GM13977 (cell line): ENCODE measurements at regions not wholly inside any gene's neighbourhood (a gene's known extent, or its start where the extent isn't known, plus 50 kb on each side); places are given as distances from the start of the nearest gene placed in this dataset.

Experiments
- DNase-seq: peaks from one replicate; pipeline ENCODE4 v3.0.0; 2012; ENCODE audit warnings: low spot score
- in situ Hi-C: fragments of 300-500 bp; cut with MboI; formaldehyde crosslinking; loops from one replicate; pipeline ENCODE4 v1.12.0; 2022; ENCODE audit warnings: low sequenced_read_pairs, low pct_unique_long_range_greater_than_20kb, mixed read lengths, inconsistent platforms; ENCODE audit not compliant: unreplicated experiment
- TF ChIP-seq, protein P1 (sequence below): IDR thresholded peaks from 2 replicates; pipeline ENCODE4 v1.5.1; 2012; ENCODE audit warnings: mild to moderate bottlenecking, control low read depth; ENCODE audit not compliant: insufficient read depth; ENCODE audit errors: extremely low read depth, missing control alignments

DNA sequence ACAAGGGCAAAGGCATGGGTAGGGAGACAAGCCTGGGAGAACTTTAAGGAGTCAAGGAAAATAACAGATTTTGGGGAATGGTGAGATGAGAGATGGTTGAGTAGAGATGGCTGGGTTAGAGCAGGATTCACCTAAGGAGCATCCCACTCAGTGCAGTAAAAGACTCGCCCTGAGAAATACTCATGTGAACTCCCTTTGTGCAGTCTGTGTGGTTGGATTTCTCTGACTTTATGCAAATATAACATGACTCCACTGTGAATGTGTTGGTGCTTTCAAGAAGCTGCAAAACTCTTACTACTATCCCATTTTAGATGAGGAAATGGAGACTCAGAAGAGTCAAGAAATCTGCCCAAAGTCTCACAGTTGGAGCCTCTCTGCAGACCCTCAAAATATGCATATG, 129.8 kb upstream of the LIMCH1 start:
- no peak for DNase-seq
- TF ChIP-seq, protein P1, sequence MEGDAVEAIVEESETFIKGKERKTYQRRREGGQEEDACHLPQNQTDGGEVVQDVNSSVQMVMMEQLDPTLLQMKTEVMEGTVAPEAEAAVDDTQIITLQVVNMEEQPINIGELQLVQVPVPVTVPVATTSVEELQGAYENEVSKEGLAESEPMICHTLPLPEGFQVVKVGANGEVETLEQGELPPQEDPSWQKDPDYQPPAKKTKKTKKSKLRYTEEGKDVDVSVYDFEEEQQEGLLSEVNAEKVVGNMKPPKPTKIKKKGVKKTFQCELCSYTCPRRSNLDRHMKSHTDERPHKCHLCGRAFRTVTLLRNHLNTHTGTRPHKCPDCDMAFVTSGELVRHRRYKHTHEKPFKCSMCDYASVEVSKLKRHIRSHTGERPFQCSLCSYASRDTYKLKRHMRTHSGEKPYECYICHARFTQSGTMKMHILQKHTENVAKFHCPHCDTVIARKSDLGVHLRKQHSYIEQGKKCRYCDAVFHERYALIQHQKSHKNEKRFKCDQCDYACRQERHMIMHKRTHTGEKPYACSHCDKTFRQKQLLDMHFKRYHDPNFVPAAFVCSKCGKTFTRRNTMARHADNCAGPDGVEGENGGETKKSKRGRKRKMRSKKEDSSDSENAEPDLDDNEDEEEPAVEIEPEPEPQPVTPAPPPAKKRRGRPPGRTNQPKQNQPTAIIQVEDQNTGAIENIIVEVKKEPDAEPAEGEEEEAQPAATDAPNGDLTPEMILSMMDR = no peak
- in situ Hi-C loops = no loop called here

DNA sequence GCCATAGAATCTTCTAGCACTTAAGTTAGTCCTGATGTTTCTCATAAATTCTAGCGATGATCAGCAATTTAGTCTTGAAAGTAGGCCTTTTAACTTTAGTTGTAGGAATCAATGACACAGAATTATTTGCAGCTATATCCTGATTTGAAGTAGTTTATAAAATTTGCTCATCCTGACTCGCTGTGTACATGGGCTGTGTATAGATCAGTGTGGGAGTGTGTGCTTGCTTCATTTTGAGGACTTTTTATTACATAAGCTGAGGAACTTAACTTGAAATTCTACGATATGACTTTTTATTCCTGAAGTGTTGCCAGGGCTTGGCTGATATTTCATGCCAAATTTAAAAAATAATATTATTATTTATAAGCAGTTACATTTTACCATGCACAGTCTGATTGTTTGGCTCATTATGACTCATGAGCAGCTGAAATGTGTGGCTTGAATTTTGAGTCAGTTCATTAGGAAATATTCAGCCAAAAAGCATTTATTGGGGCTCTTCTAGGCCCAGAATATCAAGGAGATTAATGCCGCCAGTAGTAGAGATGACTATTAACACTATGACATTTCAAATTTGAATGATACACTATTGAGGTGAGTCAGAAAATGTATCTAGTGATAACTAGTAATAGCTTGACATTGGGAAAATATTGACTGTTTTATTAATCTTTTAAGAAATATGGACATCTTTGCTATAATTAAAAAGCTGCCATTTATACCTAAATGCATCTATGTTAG, 128.9 kb upstream of the LIMCH1 start:
- no peak for DNase-seq
- in situ Hi-C loops = no loop called here
- TF ChIP-seq, protein P1 = no peak

DNA sequence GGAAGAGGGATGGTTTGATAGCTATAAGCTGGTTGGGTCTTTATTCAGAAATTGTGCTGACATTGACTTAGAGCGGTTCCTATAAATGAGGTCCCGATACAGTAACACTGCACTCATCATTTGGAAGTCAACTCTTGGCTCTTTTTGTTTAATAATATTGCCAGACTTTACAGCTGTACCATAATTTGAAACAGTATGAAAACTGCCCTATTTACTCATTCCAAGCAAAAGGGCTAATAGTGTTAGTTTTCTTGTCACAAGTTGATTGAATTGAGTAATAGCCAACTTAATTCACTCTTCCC, 128.4 kb upstream of the LIMCH1 start:
- TF ChIP-seq, protein P1 = no peak
- no peak for DNase-seq
- in situ Hi-C loops = no loop called here

DNA sequence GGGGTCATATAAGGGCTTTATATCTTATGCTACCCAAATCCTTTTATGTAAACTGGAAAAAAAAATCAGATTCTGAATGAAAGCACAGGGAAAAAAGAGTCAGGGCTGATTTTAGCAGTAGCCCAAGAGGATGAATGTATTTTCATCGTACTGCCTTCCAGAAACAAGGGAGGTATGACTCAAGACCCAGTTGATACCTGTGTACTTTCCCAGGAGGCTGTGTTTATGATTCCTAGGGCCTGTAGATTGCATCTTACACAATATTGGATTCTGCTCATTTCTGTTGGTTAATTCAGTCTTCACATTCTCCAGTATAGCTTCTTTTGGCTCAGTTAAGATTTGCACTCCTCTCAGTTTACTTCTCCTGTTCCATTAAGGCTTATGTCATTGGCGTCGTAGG, 127.9 kb upstream of the LIMCH1 start:
- in situ Hi-C loops = no loop called here
- TF ChIP-seq, protein P1 = no peak
- no peak for DNase-seq

DNA sequence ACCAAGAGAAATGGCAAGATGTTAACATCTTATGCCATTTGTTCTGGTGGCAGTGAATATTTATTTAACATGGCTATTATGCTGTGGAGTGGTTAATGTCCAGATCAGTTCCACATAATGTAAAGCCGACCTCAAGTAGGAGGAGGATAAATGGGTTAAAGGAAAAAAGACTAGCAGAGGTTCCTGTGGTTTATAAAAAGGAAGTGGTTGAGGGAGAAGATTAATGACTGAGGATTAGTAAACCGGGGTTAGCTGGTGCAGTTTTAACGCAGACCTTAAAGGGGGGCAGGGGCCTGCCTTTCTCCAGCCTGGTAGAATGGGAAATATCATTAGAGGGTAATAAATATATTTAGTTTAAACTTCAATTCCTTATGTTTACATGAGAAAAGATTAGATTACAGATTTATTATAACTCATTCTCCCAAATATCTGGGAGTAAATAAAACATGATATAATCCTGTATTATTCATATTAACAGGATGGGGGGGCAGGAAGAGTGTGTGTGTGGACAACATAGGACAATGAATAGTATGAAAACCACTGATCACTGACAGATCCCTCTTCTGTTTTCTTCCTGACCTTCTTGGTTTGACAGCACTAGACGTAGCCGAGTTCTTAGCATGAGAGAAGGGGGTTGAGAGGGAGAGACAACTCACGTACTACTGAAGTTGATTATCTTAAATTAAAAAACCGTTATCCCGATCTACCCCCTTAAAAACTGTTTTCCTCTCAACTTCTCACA, 124.1 kb upstream of the LIMCH1 start:
- no peak for DNase-seq
- in situ Hi-C loops = no loop called here
- TF ChIP-seq, protein P1 = no peak

DNA sequence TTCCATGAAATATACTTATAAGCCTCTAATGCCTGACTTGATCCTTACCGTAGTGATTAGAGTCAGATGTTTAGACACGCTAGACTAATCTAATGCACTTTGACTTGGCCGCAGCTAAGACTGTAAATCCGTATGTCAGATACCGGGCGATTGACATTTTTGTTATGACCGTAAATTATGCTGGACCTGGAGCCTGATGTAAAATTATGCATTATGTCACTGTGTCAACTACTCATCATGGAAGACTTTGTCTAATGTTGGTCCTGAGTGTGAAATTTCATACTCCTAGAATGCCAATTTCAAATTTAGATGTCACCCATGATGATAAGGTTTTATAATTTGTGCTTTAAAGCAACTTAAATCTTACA, 123.6 kb upstream of the LIMCH1 start:
- TF ChIP-seq, protein P1 = no peak
- no peak for DNase-seq
- in situ Hi-C loops = no loop called here
